Heart right ventricle (tissue), 16 donors: ENCODE measurements at regions not wholly inside any gene's neighbourhood (a gene's known extent, or its start where the extent isn't known, plus 50 kb on each side); places are given as distances from the start of the nearest gene placed in this dataset.

Experiments
- ATAC-seq, 8 donors: fragments of 200-7000 bp; cut with Tn5 transposase; one replicate each; pipeline ENCODE4 v1.9.1; 2020; ENCODE audit warnings: mild to moderate bottlenecking in 8 of 8, moderate library complexity in 8 of 8, moderate number of reproducible peaks in 1 of 8
- DNase-seq, 2 donors: peaks; one replicate each; pipeline ENCODE4 v3.0.0-alpha.2; 2020
- H3K27ac ChIP-seq, 10 donors: fragments of 200-600 bp; sonication (generic) in 2 of 10; one replicate each; pipeline versions ENCODE4 v1.5.0 to v1.8.0; 2020 to 2022; ENCODE audit warnings: mild to moderate bottlenecking in 3 of 10
- H3K27me3 ChIP-seq, 7 donors: fragments of 200-600 bp; one replicate each; pipeline ENCODE4 v1.8.0; 2021 to 2022; ENCODE audit warnings: mild to moderate bottlenecking in 2 of 7
- H3K36me3 ChIP-seq, 9 donors: fragments of 200-600 bp; sonication (generic) in 1 of 9; one replicate each; pipeline versions ENCODE4 v1.5.0 to v1.8.0; 2020 to 2022; ENCODE audit warnings: mild to moderate bottlenecking in 2 of 9
- H3K4me1 ChIP-seq, 9 donors: fragments of 200-600 bp; sonication (generic) in 1 of 9; one replicate each; pipeline versions ENCODE4 v1.5.0 to v1.8.0; 2020 to 2022; ENCODE audit warnings: mild to moderate bottlenecking in 4 of 9
- H3K4me3 ChIP-seq, 10 donors: fragments of 200-600 bp; sonication (generic) in 2 of 10; one replicate each; pipeline versions ENCODE4 v1.5.0 to v1.8.0; 2020 to 2022; ENCODE audit warnings: mild to moderate bottlenecking in 7 of 10, moderate library complexity in 2 of 10
- H3K9me3 ChIP-seq, 11 donors: fragments of 200-600 bp in 10 of 11; sonication (generic) in 2 of 11; one replicate each; pipeline versions ENCODE4 v1.5.0 to v1.8.0; 2013 to 2022; ENCODE audit warnings: mild to moderate bottlenecking in 2 of 11, control low read depth in 1 of 11, moderate library complexity in 1 of 11
- WGBS, 2 donors: extraction: QIAGEN DNeasy Blood & Tissue Kit; methylation state at CpG; one replicate each; pipeline ENCODE4 v1.1.7; 2013; ENCODE audit warnings: inconsistent platforms in 1 of 2; 5-methylcytosine and 5-hydroxymethylcytosine counted together
- intact Hi-C, 10 donors: fragments of 100-400 bp; cut with DNase I; formaldehyde crosslinking; loops; one replicate each; pipeline versions ENCODE4 v1.11.1 to v1.14.2; 2022
- TF ChIP-seq, protein P1 (sequence below), 9 donors: fragments of 200-600 bp; sonication (generic) in 2 of 9; IDR thresholded peaks; one replicate each; pipeline versions ENCODE4 v1.5.0 to v1.8.0; 2021 to 2022; ENCODE audit warnings: antibody characterized with exemption in 9 of 9, mild to moderate bottlenecking in 5 of 9, moderate library complexity in 1 of 9
- donor health status: Arrhythmogenic right ventricular cardiomyopathy.
- donor health status: ischemic (EF 13 %, LVEDD 7.1; RV severe dilation, severe dysfunction).
- donor health status: healthy with polysubstance abuse.
- donor health status: DM: no; HTN: yes; CAD: no.
- donor health status: DM: no; HTN: no; CAD: no.
- donor health status: ischemic (EF 25% LVEDD 6.9; RV normal size, moderate dysfunction).
- donor health status: ischemic (EF 25% LVEDD 5.7; RV mildly dilated, moderate dysfunction).
- donor health status: healthy.
- donor health status: DM: yes; HTN: yes; CAD: no.
- donor health status: Ischemic cardiomyopathy.
- donor health status: ischemic (EF 35%, LVEDD 5.7; RV mildly dilated, moderate dysfunction).
- donor health status: nonischemic (EF 11% LVEDD 7.7; RV severe dilation, severe dysfunction).
- donor health status: DM: yes; HTN: yes; CAD: no.
- donor health status: PGD.
- donor health status: ischemic (EF 29% LVEDD 5.4; RV normal size, mild dysfunction).
- donor health status: nonischemic (EF 23%, LVEDD 6.1; RV moderate dilation, normal function).

DNA sequence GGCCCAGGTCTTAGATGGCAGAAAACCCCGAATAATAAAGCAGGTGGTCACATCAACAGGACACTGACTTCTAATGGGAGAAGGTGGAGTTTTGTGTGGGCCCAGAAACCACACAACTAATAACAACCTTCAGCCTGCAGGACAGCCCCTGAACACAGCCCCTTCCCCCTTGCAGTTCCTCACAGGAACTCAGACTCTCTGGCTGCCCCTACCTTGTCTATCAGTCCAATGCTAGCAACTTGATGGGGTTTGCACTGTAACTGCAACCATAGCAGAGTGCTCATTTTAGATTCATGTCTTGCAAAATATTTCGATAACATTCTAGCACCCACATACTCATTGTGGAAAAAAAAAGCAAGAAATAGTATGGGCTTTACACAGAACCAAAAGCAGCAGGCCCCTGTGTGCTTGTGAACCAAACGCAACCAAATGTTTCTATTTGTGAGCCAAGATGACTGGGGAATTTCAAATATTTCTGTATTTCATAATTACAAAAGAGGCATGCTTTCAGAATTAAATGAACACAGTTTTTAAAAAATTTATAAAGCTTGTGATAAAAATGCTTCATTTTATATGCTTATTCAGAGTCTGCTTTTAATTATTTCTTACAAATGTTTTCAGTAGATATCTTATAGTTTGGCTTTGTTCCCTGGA is 62.7 kb upstream of the PDE4D start:
- 84 to 86% methylated on average over 3 of the region's 3 CpGs for WGBS, 2 donors
- DNase-seq (no peak), ATAC-seq (no peak)
- intact Hi-C loops = no loop called here
- no peaks in the 10 kb centered on the region for H3K4me1 ChIP-seq
- TF ChIP-seq, protein P1, sequence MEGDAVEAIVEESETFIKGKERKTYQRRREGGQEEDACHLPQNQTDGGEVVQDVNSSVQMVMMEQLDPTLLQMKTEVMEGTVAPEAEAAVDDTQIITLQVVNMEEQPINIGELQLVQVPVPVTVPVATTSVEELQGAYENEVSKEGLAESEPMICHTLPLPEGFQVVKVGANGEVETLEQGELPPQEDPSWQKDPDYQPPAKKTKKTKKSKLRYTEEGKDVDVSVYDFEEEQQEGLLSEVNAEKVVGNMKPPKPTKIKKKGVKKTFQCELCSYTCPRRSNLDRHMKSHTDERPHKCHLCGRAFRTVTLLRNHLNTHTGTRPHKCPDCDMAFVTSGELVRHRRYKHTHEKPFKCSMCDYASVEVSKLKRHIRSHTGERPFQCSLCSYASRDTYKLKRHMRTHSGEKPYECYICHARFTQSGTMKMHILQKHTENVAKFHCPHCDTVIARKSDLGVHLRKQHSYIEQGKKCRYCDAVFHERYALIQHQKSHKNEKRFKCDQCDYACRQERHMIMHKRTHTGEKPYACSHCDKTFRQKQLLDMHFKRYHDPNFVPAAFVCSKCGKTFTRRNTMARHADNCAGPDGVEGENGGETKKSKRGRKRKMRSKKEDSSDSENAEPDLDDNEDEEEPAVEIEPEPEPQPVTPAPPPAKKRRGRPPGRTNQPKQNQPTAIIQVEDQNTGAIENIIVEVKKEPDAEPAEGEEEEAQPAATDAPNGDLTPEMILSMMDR (IDR thresholded peaks at IDR 0.05) = no peak
- H3K4me3 ChIP-seq = no peak overlapping the region
- no peaks in the 10 kb centered on the region for H3K27me3 ChIP-seq
- no peaks in the 10 kb centered on the region for H3K9me3 ChIP-seq
- H3K27ac ChIP-seq = no peak overlapping the region
- no peaks in the 10 kb centered on the region for H3K36me3 ChIP-seq

DNA sequence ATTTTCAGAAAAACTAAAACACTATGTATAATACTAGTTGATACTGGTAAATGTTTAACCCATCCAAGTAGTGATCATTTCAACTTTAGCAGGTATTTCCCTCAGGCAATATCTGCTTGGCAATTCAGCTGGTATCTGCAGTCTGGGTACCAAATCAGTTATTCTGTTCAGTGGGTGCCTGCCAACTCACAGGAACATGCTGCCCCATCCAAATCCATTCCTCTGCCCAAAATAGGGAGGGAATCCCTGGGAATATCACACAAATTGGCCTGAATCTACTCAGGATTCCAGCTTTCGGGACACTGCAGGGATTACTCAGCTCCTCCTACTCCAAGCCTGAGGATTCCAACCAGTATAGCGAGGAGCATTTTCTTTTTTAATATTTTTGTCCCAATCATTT is 61.7 kb upstream of the PDE4D start:
- DNase-seq = no peak
- Histone ChIP-seq H3K27me3 (no peaks in the 10 kb centered on the region), H3K27ac (no peak overlapping the region), H3K4me1 (no peaks in the 10 kb centered on the region), H3K4me3 (no peak overlapping the region), H3K36me3 (no peaks in the 10 kb centered on the region), H3K9me3 (no peaks in the 10 kb centered on the region)
- intact Hi-C loops = no loop called here
- TF ChIP-seq, protein P1 (IDR thresholded peaks at IDR 0.05) = no peak
- ATAC-seq = no peak
- WGBS, 2 donors = 81% methylated on average over 2 of the region's 2 CpGs

DNA sequence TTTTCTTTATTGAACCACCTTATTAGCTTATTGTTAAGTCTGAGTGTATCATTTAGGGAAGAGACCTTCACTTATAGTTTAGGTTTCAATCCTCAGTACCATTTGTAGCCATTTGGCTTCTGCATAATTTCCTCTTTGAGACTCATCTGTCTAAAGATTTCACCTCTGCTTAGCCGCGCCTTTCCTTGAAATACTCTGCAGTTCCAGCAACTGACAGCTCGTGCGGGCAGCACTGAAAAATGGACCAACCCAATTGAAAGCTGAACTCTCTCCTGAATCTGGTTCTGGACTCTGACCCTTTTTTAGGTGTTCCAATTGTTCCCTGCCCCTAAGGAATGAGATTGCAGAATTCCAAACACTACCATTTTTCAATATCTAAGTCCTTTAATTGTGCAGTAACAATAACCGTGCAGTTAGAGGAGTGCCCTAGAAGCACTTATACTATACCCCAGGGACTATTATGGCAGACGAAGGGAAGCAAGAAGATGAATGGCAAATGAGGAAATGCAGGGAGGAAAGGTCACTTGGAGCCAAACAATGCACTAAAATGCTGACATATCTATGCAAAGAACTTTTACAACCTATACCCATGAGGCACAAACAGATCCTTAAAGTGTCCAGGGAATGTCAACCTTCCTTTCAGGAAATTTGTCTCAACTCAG is 50.1 kb upstream of the PDE4D start:
- no peaks in the 10 kb centered on the region for H3K27me3 ChIP-seq
- TF ChIP-seq, protein P1 (IDR thresholded peaks at IDR 0.05) = no peak
- intact Hi-C loops = no loop called here
- WGBS, 2 donors = 65 to 81% methylated on average over 6 of the region's 6 CpGs
- H3K4me3 ChIP-seq = no peak overlapping the region
- no peaks in the 10 kb centered on the region for H3K36me3 ChIP-seq
- H3K9me3 ChIP-seq = no peaks in the 10 kb centered on the region
- DNase-seq = no peak
- no peak overlapping the region for H3K27ac ChIP-seq
- no peaks in the 10 kb centered on the region for H3K4me1 ChIP-seq
- ATAC-seq = no peak
